ENCODE measurements at regions not wholly inside any gene's neighbourhood (a gene's known extent, or its start where the extent isn't known, plus 50 kb on each side); places are given as distances from the start of the nearest gene placed in this dataset.

DNA sequence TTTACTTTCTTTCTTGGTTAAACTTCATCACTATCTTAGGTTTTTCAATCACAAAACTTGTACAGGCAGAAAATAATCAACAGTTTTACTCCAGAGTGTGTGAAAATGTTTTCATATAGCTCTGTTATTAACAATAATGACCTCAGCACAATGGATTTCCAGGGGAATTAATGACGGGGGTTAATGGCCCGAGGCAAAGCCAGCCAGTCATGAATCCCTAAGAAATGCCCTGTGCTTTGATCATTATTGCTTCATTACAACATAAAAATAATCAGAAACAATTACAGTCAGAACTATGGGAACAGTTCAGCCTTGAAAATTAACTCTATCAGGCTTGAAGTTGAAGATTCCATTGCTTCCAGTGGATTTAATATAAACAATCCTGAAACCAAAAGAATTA is 875.4 kb downstream of the ROBO2 start:
- TF ChIP-seq, protein P1, sequence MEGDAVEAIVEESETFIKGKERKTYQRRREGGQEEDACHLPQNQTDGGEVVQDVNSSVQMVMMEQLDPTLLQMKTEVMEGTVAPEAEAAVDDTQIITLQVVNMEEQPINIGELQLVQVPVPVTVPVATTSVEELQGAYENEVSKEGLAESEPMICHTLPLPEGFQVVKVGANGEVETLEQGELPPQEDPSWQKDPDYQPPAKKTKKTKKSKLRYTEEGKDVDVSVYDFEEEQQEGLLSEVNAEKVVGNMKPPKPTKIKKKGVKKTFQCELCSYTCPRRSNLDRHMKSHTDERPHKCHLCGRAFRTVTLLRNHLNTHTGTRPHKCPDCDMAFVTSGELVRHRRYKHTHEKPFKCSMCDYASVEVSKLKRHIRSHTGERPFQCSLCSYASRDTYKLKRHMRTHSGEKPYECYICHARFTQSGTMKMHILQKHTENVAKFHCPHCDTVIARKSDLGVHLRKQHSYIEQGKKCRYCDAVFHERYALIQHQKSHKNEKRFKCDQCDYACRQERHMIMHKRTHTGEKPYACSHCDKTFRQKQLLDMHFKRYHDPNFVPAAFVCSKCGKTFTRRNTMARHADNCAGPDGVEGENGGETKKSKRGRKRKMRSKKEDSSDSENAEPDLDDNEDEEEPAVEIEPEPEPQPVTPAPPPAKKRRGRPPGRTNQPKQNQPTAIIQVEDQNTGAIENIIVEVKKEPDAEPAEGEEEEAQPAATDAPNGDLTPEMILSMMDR (IDR thresholded peaks at IDR 0.05; ENCODE audit: low read depth, low read length, missing control alignments): no peak
- DNase-seq (ENCODE audit: extremely low read depth, low read depth): no peak
- no peak overlapping the region for H3K4me3 ChIP-seq (replicated peaks; ENCODE audit: low read depth, low read length)

DNA sequence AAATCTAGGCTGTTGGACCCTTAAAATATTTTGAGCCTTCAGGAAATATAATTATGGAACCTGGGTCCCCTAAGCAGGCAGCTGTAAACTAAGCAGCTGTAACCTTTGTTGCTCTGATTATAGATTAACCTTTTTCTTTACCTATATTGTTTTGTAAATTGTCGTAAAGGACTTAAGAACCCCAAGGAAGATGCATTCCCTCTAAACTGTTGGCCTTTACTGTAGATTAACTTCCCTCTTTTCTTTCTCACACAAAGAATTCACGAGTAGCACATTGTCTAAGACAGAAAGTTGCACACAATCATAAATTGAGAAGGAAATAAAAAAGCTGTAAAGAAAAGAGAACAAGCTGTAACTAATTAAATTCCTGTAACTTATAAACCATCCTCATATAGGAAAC is 877.3 kb downstream of the ROBO2 start:
- no peak for DNase-seq (ENCODE audit: extremely low read depth, low read depth)
- TF ChIP-seq, protein P1 (IDR thresholded peaks at IDR 0.05; ENCODE audit: low read depth, low read length, missing control alignments): no peak
- H3K4me3 ChIP-seq (replicated peaks; ENCODE audit: low read depth, low read length): no peak overlapping the region

DNA sequence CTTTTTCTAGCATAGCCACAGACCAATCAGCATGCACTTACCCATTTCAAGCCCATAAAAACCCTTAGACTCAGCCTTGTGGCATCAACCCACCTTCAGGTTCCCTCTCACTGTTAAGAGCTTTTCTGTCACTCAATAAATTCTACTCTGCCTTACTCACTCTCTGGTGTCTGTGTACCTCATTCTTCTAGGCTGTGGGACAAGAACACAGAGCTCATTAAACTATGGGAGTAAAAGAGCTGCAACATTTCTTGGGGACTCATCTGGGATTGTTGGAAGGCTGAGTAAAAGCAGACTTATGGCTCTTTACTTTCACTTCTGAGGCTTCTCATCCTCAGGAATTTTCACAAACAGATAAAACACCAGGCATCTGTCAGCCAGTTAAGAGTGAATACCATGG is 879.3 kb downstream of the ROBO2 start:
- DNase-seq (ENCODE audit: extremely low read depth, low read depth): no peak
- no peak overlapping the region for H3K4me3 ChIP-seq (replicated peaks; ENCODE audit: low read depth, low read length)
- TF ChIP-seq, protein P1 (IDR thresholded peaks at IDR 0.05; ENCODE audit: low read depth, low read length, missing control alignments): no peak

DNA sequence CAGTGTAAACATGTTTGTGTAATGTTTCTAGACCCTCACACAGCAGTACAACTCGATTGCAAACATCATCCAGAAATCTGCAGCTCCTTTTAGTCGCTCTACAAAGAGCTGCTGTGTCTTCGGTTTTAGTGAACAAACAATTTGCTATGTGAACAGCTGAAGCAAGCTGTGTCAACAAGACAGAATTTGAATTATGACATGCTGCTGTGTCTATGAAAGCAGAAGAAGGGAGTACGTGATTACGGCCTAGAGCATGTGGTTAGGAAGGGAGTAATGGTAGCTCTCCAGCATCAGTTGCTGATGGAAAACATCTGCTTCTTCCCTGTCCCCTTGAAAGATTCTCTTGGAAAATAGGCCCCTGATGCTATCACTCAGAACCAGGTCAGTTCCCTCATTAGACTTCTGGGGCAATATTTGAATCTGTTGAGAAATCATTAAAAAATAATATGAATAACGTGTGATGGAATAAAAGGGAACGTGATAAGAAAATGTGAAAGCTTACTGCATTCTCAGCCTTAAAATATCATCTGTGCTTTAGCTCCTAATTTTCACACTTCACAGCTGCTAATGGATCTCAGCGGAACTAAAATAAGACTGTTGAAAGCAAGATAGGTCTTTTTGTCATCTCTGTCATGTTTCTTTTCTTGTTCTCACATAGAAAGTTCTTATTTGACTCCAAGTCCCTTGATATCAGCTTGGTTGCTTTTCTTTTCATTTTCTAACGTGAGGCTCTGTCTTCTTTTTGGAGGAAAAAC is 891.5 kb downstream of the ROBO2 start:
- no peak overlapping the region for H3K4me3 ChIP-seq (replicated peaks; ENCODE audit: low read depth, low read length)
- no peak for DNase-seq (ENCODE audit: extremely low read depth, low read depth)
- TF ChIP-seq, protein P1 (IDR thresholded peaks at IDR 0.05; ENCODE audit: low read depth, low read length, missing control alignments): no peak

DNA sequence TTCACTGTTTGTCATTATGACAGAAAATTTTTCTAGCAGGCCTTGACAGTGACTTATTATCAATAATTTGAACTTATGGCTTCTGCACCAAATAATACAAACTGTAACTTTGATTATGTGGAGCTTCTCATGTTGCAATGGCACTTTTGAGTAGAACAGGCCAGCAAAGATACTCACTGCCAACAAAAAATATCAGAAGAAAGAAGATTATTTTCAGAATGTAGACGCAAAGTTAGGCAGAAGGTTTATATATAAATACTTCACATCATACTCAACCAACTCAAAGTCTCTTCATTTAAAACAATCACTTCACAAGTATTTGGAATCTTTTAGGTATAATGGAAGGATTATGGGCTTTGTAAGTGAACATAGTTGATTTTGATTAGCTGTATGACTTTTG is 893.0 kb downstream of the ROBO2 start:
- TF ChIP-seq, protein P1 (IDR thresholded peaks at IDR 0.05; ENCODE audit: low read depth, low read length, missing control alignments): no peak
- DNase-seq (ENCODE audit: extremely low read depth, low read depth): no peak
- H3K4me3 ChIP-seq (replicated peaks; ENCODE audit: low read depth, low read length): no peak overlapping the region

DNA sequence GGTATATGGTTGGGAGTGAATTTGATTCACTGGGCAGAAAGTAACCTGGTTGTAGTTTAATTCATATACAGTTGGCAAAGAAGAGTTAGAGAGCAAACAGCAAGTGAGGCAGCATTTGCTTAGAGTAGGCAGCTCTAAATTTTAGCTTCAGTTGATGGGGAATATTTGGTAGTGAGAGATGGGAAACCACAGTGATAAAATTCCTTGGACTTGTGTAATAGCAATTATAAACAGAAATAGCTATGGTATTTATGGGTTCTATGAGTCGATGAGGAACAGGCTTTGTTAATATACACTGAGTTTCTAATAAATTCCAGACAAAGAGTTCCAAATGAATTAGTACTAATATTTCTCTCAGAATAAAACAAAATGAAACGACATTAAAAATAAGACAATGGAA is 894.0 kb downstream of the ROBO2 start:
- H3K4me3 ChIP-seq (replicated peaks; ENCODE audit: low read depth, low read length): no peak overlapping the region
- no peak for DNase-seq (ENCODE audit: extremely low read depth, low read depth)
- TF ChIP-seq, protein P1 (IDR thresholded peaks at IDR 0.05; ENCODE audit: low read depth, low read length, missing control alignments): no peak

DNA sequence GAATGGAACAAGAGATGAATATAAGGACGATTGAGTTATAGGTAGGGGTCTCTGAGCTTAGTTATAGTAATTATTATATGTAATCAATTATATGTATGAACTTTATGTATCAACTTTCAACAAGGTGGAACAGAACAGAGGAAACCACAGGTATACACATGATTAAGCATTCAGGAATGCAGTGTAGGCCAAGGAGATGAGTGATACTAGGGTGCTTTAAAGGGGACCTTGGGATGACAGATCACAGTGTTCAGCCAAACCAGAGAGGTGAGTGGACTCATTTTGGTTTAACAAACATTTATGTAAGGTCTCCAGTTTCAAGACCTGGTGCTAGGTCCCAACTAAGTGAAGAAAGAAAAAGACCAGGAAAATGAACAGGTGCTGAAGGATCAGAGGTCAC is 895.5 kb downstream of the ROBO2 start:
- H3K4me3 ChIP-seq (replicated peaks; ENCODE audit: low read depth, low read length): no peak overlapping the region
- DNase-seq (ENCODE audit: extremely low read depth, low read depth): no peak
- TF ChIP-seq, protein P1 (IDR thresholded peaks at IDR 0.05; ENCODE audit: low read depth, low read length, missing control alignments): no peak
